GM23248 (cell line): ENCODE measurements at regions not wholly inside any gene's neighbourhood (a gene's known extent, or its start where the extent isn't known, plus 50 kb on each side); places are given as distances from the start of the nearest gene placed in this dataset.

Source experiments
- DNase-seq: peaks from one replicate; pipeline ENCODE4 v3.0.0-alpha.2; 2015
- H2AFZ ChIP-seq: fragments of 200-600 bp; sonication (generic); 2 replicates; pipeline ENCODE4 v1.6.1; 2016; ENCODE audit warnings: antibody characterized with exemption
- H3F3A ChIP-seq: fragments of 200-600 bp; sonication (generic); 2 replicates; pipeline ENCODE4 v1.6.1; 2016; ENCODE audit warnings: mild to moderate bottlenecking, antibody characterized with exemption, mixed run types; ENCODE audit not compliant: insufficient read depth
- H3K27ac ChIP-seq: fragments of 200-600 bp; sonication (generic); 2 replicates; pipeline ENCODE4 v1.5.1; 2016; ENCODE audit warnings: mild to moderate bottlenecking
- H3K27me3 ChIP-seq: fragments of 200-600 bp; sonication (generic); replicated peaks from 2 replicates; pipeline ENCODE4 v1.6.1; 2016; ENCODE audit warnings: mild to moderate bottlenecking; ENCODE audit not compliant: insufficient read depth
- H3K36me3 ChIP-seq: fragments of 200-600 bp; sonication (generic); 2 replicates; pipeline ENCODE4 v1.6.1; 2016; ENCODE audit warnings: low read depth, mild to moderate bottlenecking
- H3K4me1 ChIP-seq: fragments of 200-600 bp; sonication (generic); 2 replicates; pipeline ENCODE4 v1.6.1; 2016; ENCODE audit warnings: mild to moderate bottlenecking; ENCODE audit not compliant: insufficient read depth
- H3K4me2 ChIP-seq: fragments of 200-600 bp; sonication (generic); one replicate; pipeline ENCODE4 v1.6.1; 2016; ENCODE audit warnings: mild to moderate bottlenecking; ENCODE audit not compliant: unreplicated experiment
- H3K4me3 ChIP-seq: fragments of 200-600 bp; sonication (generic); 2 replicates; pipeline ENCODE4 v1.5.1; 2016; ENCODE audit warnings: mild to moderate bottlenecking
- H3K79me2 ChIP-seq: fragments of 200-600 bp; sonication (generic); 2 replicates; pipeline ENCODE4 v1.6.1; 2016; ENCODE audit warnings: mild to moderate bottlenecking; ENCODE audit not compliant: insufficient read depth
- H3K9ac ChIP-seq: fragments of 200-600 bp; sonication (generic); 2 replicates; pipeline ENCODE4 v1.6.1; 2016; ENCODE audit warnings: mild to moderate bottlenecking
- H3K9me2 ChIP-seq: fragments of 200-600 bp; sonication (generic); 2 replicates; pipeline ENCODE4 v1.6.1; 2016; ENCODE audit warnings: mixed run types, mild to moderate bottlenecking, moderate library complexity; ENCODE audit not compliant: insufficient read depth
- H3K9me3 ChIP-seq: fragments of 200-600 bp; sonication (generic); one replicate; pipeline ENCODE4 v1.6.1; 2017; ENCODE audit warnings: low read depth
- H4K20me1 ChIP-seq: fragments of 200-600 bp; sonication (generic); 2 replicates; pipeline ENCODE4 v1.6.0; 2016; ENCODE audit not compliant: insufficient read depth
- EZH2 ChIP-seq: fragments of 200-600 bp; sonication (generic); IDR thresholded peaks from 2 replicates; pipeline ENCODE4 v1.6.1; 2018; ENCODE audit warnings: antibody characterized with exemption, mild to moderate bottlenecking; ENCODE audit not compliant: insufficient read depth, poor library complexity, severe bottlenecking
- EZH2phosphoT487 ChIP-seq: fragments of 200-600 bp; sonication (generic); IDR thresholded peaks from 2 replicates; pipeline ENCODE4 v1.6.1; 2018; ENCODE audit warnings: antibody characterized with exemption, moderate library complexity, mild to moderate bottlenecking, low read depth; ENCODE audit not compliant: insufficient read depth
- WGBS, 2 experiments: methylation state at CpG; one replicate each; pipeline ENCODE4 v1.1.6; 2015 to 2017; ENCODE audit warnings: low lambda C conversion rate in 2 of 2, low coverage in 1 of 2; ENCODE audit errors: missing lambda C conversion rate in 2 of 2; 5-methylcytosine and 5-hydroxymethylcytosine counted together
- in situ Hi-C: fragments of 300-500 bp; cut with MboI; formaldehyde crosslinking; loops from 2 replicates; pipeline ENCODE4 v1.15.0; 2020

DNA sequence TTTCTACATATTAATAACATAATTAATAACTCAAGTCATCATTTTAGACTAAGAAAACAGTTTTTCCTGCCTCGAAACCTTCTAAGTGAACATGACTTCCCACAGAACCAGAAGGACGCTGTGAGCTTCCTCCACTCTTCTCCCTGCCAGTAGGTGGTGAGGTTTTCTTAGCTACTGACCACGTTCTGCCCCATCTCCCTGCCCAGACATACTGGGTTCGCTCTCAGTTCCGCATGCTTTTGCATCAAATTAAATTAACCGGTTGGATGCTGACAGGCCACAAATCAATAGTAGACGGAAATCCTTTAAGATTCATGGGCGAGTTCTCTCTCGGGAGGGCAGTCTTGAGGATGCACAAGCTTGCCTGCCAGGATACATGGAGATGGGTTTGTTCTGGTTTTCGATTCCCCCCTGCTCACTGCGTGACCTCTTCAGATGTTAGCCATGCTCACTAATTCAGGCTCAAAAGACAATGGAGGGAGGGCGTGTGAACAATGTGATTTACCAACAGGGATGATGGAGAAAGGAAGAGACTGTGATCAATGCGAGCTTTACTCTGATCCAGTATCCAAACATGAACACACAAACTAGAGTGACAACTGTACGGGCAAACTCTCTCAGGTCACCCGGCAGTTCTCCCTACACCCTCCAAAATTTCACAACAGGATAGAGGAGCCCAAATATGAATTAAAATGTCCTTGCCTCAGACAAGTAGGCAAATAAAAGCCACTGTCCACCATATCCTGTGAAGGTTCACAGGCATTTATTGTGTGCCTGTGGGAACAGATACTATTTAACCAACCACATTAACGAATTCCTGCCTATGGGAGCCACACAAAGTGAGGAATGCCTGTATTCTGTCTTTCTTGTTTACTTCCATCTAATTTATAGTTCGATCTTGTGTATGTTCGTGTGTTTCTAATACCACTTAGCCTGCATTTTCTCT lies 375.7 kb downstream of the EIPR1 start:
- Histone ChIP-seq H3K9me3 (no peaks in the 10 kb centered on the region), H3K79me2 (no peaks in the 10 kb centered on the region), H2AFZ (no peak overlapping the region), H3F3A (no peaks in the 10 kb centered on the region), H3K27ac (no peak overlapping the region), H3K27me3 (no peaks in the 10 kb centered on the region), H3K4me1 (no peaks in the 10 kb centered on the region), H3K9ac (no peak overlapping the region), H3K9me2 (no peaks in the 10 kb centered on the region), H3K4me2 (peak overlapping the region; percentile 42), H3K36me3 (no peaks in the 10 kb centered on the region), H3K4me3 (no peak overlapping the region), H4K20me1 (no peaks in the 10 kb centered on the region)
- in situ Hi-C loops = no loop called here
- WGBS, 2 experiments = 18 to 20% methylated on average over 18 of the region's 18 CpGs
- peak; percentile 43 for DNase-seq
- TF ChIP-seq EZH2phosphoT487 (no peak), EZH2 (no peak)

DNA sequence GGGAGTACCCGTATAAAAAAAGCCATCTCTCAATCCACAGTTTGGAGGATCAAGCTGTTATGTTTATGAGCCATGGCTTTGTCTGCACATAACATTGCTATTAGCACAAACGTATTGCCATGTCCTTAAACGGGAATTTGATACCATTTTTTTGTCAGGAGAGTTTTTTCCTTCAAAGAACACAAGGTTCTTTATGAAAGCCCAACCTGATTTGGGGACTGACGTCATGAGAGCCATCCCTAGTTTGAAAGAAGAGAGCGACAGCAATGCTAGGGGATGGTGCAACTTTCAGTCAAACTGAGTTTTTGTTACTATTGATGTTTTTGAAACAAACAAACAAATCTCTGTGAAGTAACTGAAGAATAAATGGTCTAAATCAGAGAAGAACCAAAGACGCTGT lies 376.6 kb downstream of the EIPR1 start:
- no peaks in the 10 kb centered on the region for H3K27me3 ChIP-seq
- H3K4me2 ChIP-seq = no peak overlapping the region
- H4K20me1 ChIP-seq = no peaks in the 10 kb centered on the region
- H2AFZ ChIP-seq = no peak overlapping the region
- H3K27ac ChIP-seq = no peak overlapping the region
- in situ Hi-C loops = no loop called here
- H3K4me1 ChIP-seq = no peaks in the 10 kb centered on the region
- TF ChIP-seq EZH2phosphoT487 = no peak
- no peak for TF ChIP-seq EZH2
- H3F3A ChIP-seq = no peaks in the 10 kb centered on the region
- DNase-seq = no peak
- H3K9me2 ChIP-seq = no peaks in the 10 kb centered on the region
- WGBS, 2 experiments = 11 to 15% methylated on average over 6 of the region's 6 CpGs
- no peaks in the 10 kb centered on the region for H3K79me2 ChIP-seq
- no peaks in the 10 kb centered on the region for H3K36me3 ChIP-seq
- no peak overlapping the region for H3K9ac ChIP-seq
- no peaks in the 10 kb centered on the region for H3K9me3 ChIP-seq
- H3K4me3 ChIP-seq = no peak overlapping the region

- Histone ChIP-seq H3K9me3 (no peaks in the 10 kb centered on the region), H4K20me1 (no peaks in the 10 kb centered on the region), H3K4me2 (no peak overlapping the region), H3K9me2 (no peaks in the 10 kb centered on the region), H3K4me1 (no peaks in the 10 kb centered on the region), H3K36me3 (no peaks in the 10 kb centered on the region), H3K27me3 (no peaks in the 10 kb centered on the region), H3K4me3 (no peak overlapping the region), H3K9ac (no peak overlapping the region), H3K79me2 (no peaks in the 10 kb centered on the region), H3F3A (no peaks in the 10 kb centered on the region), H2AFZ (no peak overlapping the region), H3K27ac (no peak overlapping the region)
- TF ChIP-seq EZH2phosphoT487 (no peak), EZH2 (no peak)
- no peak for DNase-seq
- in situ Hi-C loops = no loop called here
- 9 to 10% methylated on average over 8 of the region's 8 CpGs for WGBS, 2 experiments
These were observed 377.5 kb downstream of the EIPR1 start for GRCh38 chr2:3000125-3000524.

- in situ Hi-C loops = no loop called here
- no peaks in the 10 kb centered on the region for H3K36me3 ChIP-seq
- no peak overlapping the region for H2AFZ ChIP-seq
- H3K27ac ChIP-seq = no peak overlapping the region
- no peak overlapping the region for H3K4me3 ChIP-seq
- H3K4me1 ChIP-seq = no peaks in the 10 kb centered on the region
- no peaks in the 10 kb centered on the region for H3K9me3 ChIP-seq
- H3K4me2 ChIP-seq = no peak overlapping the region
- 25 to 26% methylated on average over 9 of the region's 9 CpGs for WGBS, 2 experiments
- H4K20me1 ChIP-seq = no peaks in the 10 kb centered on the region
- no peaks in the 10 kb centered on the region for H3K9me2 ChIP-seq
- H3K27me3 ChIP-seq = no peaks in the 10 kb centered on the region
- H3K79me2 ChIP-seq = no peaks in the 10 kb centered on the region
- no peak overlapping the region for H3K9ac ChIP-seq
- H3F3A ChIP-seq = no peaks in the 10 kb centered on the region
- no peak for TF ChIP-seq EZH2phosphoT487
- no peak for DNase-seq
These were observed 378.6 kb downstream of the EIPR1 start for GRCh38 chr2:2998971-2999370.
